Neural crest cell (in vitro differentiated cells): ENCODE measurements at regions not wholly inside any gene's neighbourhood (a gene's known extent, or its start where the extent isn't known, plus 50 kb on each side); places are given as distances from the start of the nearest gene placed in this dataset.
A peak's percentile ranks its signal among the peaks of the same experiment; 100 is the strongest.

Experiments
- DNase-seq: peaks from one replicate; pipeline ENCODE4 v3.0.0; 2021; ENCODE audit warnings: low read depth, mixed read lengths, low spot score
- H3K27ac Mint-ChIP-seq: one replicate; pipeline ENCODE4 v1.8.0; 2021; ENCODE audit warnings: mild to moderate bottlenecking, mixed read lengths; ENCODE audit not compliant: unreplicated experiment
- H3K27me3 Mint-ChIP-seq: 2 replicates; pipeline ENCODE4 v1.8.0; 2021; ENCODE audit warnings: low read depth, mild to moderate bottlenecking, mixed read lengths
- H3K36me3 Mint-ChIP-seq: 2 replicates; pipeline ENCODE4 v1.8.0; 2021; ENCODE audit warnings: low read depth, mild to moderate bottlenecking, mixed read lengths
- H3K4me1 Mint-ChIP-seq: 2 replicates; pipeline ENCODE4 v1.8.0; 2021; ENCODE audit warnings: mixed read lengths
- H3K4me3 Mint-ChIP-seq: one replicate; pipeline ENCODE4 v1.8.0; 2021; ENCODE audit warnings: mild to moderate bottlenecking, mixed read lengths
- H3K9me3 Mint-ChIP-seq: 2 replicates; pipeline ENCODE4 v1.8.0; 2021; ENCODE audit warnings: mixed read lengths
- TF ChIP-seq, protein P1 (sequence below): fragments of 200-600 bp; sonication (generic); conservative IDR thresholded peaks from 2 replicates; pipeline ENCODE4 v1.5.0; 2021; ENCODE audit warnings: antibody characterized with exemption, mild to moderate bottlenecking

DNA sequence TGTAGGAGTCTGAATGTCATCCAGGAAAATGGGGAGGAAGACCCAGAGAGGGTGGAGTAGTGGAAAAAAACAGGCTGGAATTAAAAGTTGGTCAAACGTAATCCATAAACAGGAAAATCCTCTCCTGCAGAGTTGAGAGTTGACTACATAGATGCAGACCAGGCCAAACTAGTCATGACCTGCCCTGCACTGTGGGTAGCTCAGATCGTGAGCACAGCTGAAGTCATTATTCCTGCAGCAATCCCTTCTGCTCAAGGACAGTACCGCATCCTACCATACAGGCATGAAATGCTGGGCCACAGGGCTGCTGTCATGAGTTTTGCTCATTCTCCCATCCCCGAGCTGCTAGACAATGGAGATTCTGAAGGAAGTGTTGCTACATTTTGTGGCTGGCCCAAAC is 352.2 kb downstream of the EN1 start:
- Mint-ChIP-seq H3K27ac (no peak overlapping the region), H3K4me3 (no peak overlapping the region), H3K9me3 (peaks cover 6% of the 10 kb centered on the region), H3K27me3 (peaks cover 10% of the 10 kb centered on the region), H3K4me1 (peaks cover 1% of the 10 kb centered on the region), H3K36me3 (peaks cover 5% of the 10 kb centered on the region)
- TF ChIP-seq, protein P1, sequence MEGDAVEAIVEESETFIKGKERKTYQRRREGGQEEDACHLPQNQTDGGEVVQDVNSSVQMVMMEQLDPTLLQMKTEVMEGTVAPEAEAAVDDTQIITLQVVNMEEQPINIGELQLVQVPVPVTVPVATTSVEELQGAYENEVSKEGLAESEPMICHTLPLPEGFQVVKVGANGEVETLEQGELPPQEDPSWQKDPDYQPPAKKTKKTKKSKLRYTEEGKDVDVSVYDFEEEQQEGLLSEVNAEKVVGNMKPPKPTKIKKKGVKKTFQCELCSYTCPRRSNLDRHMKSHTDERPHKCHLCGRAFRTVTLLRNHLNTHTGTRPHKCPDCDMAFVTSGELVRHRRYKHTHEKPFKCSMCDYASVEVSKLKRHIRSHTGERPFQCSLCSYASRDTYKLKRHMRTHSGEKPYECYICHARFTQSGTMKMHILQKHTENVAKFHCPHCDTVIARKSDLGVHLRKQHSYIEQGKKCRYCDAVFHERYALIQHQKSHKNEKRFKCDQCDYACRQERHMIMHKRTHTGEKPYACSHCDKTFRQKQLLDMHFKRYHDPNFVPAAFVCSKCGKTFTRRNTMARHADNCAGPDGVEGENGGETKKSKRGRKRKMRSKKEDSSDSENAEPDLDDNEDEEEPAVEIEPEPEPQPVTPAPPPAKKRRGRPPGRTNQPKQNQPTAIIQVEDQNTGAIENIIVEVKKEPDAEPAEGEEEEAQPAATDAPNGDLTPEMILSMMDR = no peak
- no peak for DNase-seq

DNA sequence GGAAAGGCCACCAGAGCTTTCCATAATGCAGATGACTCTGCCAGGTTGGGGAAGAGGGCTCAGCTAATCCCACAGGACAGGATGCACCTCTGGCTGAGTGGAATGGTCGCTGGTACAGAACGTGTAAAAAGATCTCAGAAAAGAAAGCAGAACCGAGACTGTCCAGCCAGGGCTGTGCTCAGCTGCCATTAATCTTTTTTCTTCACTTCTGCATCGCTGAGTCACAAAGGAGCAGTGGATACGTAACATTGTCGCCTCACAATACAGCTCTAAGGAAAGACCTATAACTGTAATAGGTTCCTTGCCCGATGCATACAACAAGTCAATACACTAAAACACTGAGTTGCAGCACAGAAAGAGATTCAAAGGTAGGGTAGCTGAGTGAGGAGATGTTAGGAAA is 354.2 kb downstream of the EN1 start:
- DNase-seq = no peak
- Mint-ChIP-seq H3K27ac (no peak overlapping the region), H3K27me3 (peaks cover 15% of the 10 kb centered on the region), H3K4me1 (peaks cover 5% of the 10 kb centered on the region), H3K36me3 (peaks cover 5% of the 10 kb centered on the region), H3K4me3 (no peak overlapping the region), H3K9me3 (peaks cover 9% of the 10 kb centered on the region)
- TF ChIP-seq, protein P1 = no peak

DNA sequence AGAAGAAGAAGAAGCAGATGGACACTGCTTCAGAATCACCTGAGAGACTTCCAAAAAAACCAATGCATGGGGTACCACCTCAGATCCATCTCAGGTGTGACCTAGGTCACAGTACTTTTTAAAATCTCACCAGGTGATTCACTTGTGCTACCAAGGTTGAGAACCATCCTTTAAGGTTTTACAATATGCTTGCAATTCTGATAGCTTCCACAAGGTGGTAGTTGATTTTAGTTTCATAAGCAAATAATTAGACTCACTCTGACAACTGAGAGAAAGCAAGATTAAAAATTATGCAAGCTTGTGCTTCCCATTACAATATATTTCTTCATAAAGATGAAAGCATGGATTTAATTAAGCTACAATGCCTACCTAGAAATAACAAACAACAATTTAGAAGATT is 355.1 kb downstream of the EN1 start:
- Mint-ChIP-seq H3K4me3 (no peak overlapping the region), H3K27me3 (peaks cover 15% of the 10 kb centered on the region), H3K4me1 (peaks cover 5% of the 10 kb centered on the region), H3K27ac (no peak overlapping the region), H3K36me3 (peaks cover 5% of the 10 kb centered on the region), H3K9me3 (peaks cover 9% of the 10 kb centered on the region)
- no peak for DNase-seq
- TF ChIP-seq, protein P1 = peak; percentile 63

DNA sequence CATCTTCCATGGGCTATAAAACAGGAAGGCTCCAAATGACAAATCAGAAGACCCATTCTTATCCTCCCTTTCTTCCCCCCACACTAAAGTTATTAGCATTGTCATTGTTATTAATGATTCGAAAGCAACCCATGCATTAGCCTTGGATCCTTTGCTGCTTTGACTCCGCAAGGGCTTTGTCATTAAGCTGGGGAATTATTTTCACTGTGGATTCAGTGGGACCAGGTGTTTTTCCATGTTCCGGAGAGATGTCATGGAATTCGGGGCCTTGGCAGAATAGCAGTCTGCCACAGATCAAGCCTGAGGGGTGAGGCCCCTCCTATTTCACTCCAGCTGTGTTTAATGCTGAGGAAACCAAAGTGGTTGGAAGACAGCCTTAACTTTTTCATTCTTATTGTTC is 357.1 kb downstream of the EN1 start:
- Mint-ChIP-seq H3K36me3 (peaks cover 5% of the 10 kb centered on the region), H3K4me1 (peaks cover 5% of the 10 kb centered on the region), H3K27ac (no peak overlapping the region), H3K4me3 (no peak overlapping the region), H3K27me3 (peaks cover 15% of the 10 kb centered on the region), H3K9me3 (peaks cover 9% of the 10 kb centered on the region)
- DNase-seq = no peak
- TF ChIP-seq, protein P1 = no peak

DNA sequence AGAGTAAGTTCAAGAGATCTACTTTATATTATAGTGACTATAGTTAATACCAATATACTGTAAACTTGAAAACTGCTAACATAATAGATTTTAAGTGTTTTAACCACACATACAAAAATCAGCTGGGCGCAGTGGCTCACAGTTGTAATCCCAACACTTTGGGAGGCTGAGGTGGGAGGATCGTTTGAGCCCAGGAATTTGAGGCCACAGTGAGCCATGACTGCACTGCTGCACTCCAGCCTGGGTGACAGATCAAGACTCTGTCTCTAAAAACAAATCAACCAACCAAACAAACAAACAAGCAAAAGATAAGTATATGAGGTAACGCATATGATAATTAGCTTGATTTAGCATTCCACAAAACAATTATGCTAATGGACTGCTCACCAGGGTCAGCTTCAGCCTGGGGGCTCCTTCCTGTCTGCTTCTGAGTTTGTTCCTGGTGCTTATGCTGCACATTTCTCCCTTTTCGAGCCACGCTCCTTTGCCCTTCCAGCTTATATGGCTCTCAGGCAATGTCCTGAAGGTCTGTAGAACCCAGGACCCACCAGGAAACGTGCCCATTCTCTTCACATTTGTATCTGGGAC is 357.6 kb downstream of the EN1 start:
- no peak for DNase-seq
- no peak overlapping the region for H3K4me3 Mint-ChIP-seq
- H3K27ac Mint-ChIP-seq = no peak overlapping the region
- H3K27me3 Mint-ChIP-seq = peaks cover 15% of the 10 kb centered on the region
- H3K36me3 Mint-ChIP-seq = peaks cover 5% of the 10 kb centered on the region
- peaks cover 9% of the 10 kb centered on the region for H3K9me3 Mint-ChIP-seq
- TF ChIP-seq, protein P1 = no peak
- peaks cover 5% of the 10 kb centered on the region for H3K4me1 Mint-ChIP-seq
